HepG2 (cell line): ENCODE measurements at regions not wholly inside any gene's neighbourhood (a gene's known extent, or its start where the extent isn't known, plus 50 kb on each side); places are given as distances from the start of the nearest gene placed in this dataset.

Experiments used
- ATAC-seq: fragments of 200-7000 bp; cut with Tn5 transposase; 3 replicates; pipeline ENCODE4 v1.9.1; 2020; ENCODE audit warnings: mild to moderate bottlenecking, moderate library complexity
- BruUV-seq: library from RNA; stranded (reverse); fragments of 400-500 nt; replicated peaks from 2 replicates; lab custom pipeline; 2021; lab: Mats Ljungman, UMichigan
- CTCF ChIA-PET: fragments of 300-600 bp; formaldehyde crosslinking; extraction: SDS; loops from one replicate; lab custom pipeline; 2021; ENCODE audit warnings: low total read pairs, inconsistent platforms, low intra/inter-chr PET ratio; lab: Yijun Ruan, JAX
- POLR2A ChIA-PET: fragments of 350-600 bp; sonication (Branson Sonifier 250); formaldehyde crosslinking; loops from one replicate; lab custom pipeline; 2020; ENCODE audit warnings: antibody characterized with exemption, inconsistent platforms; lab: Yijun Ruan, JAX
- DNase-seq: peaks from one replicate; pipeline ENCODE4 v3.0.0-alpha.2; 2015; ENCODE audit warnings: low spot score
- FAIRE-seq: peaks from 3 replicates; lab custom pipeline; 2011; peaks lifted over from hg19 to GRCh38; lab: Jason Lieb, UNC
- H2AFZ ChIP-seq: one replicate; pipeline ENCODE4 v1.6.1; 2011; ENCODE audit warnings: low read length, inconsistent platforms
- H3K27ac ChIP-seq: fragments of 300-600 bp; 3 replicates; pipeline ENCODE4 v1.8.0; 2011; ENCODE audit warnings: mixed run types, mild to moderate bottlenecking, mixed read lengths, low read length, inconsistent platforms; ENCODE audit not compliant: insufficient read depth; ENCODE audit errors: extremely low read length
- H3K27me3 ChIP-seq, 2 experiments: fragments of 200-600 bp in 1 of 2; 2 replicates in 1 of 2; 3 replicates in 1 of 2; pipeline versions ENCODE4 v1.6.0 to v1.8.0; 2011; ENCODE audit warnings: low read length in 2 of 2, mild to moderate bottlenecking in 2 of 2, moderate library complexity in 2 of 2, inconsistent platforms in 1 of 2; ENCODE audit not compliant: insufficient read depth in 2 of 2, control insufficient read depth in 1 of 2
- H3K36me3 ChIP-seq, 2 experiments: fragments of 200-600 bp in 1 of 2; replicated peaks in 1 of 2; 2 replicates in 1 of 2; 3 replicates in 1 of 2; pipeline versions ENCODE4 v1.5.1 to v1.8.0; 2011; ENCODE audit warnings: low read length in 2 of 2, inconsistent platforms in 1 of 2; ENCODE audit not compliant: insufficient read depth in 2 of 2, control insufficient read depth in 1 of 2
- H3K4me1 ChIP-seq: 2 replicates; pipeline ENCODE4 v1.5.1; 2012; ENCODE audit warnings: low read length, inconsistent platforms; ENCODE audit not compliant: insufficient read depth
- H3K4me2 ChIP-seq: 2 replicates; pipeline ENCODE4 v1.6.0; 2011; ENCODE audit warnings: low read depth, low read length, inconsistent platforms
- H3K4me3 ChIP-seq, 3 experiments: fragments of 200-600 bp in 1 of 3; sonication (generic), shearing (Covaris generic) in 1 of 3; replicated peaks in 1 of 3; 2 replicates each; pipeline ENCODE4 v1.5.1; 2011 to 2016; ENCODE audit warnings: low read length in 3 of 3, inconsistent platforms in 2 of 3, low read depth in 2 of 3, mild to moderate bottlenecking in 2 of 3, control low read depth in 1 of 3, mixed read lengths in 1 of 3; ENCODE audit not compliant: insufficient read depth in 1 of 3
- H3K79me2 ChIP-seq: one replicate; pipeline ENCODE4 v1.6.1; 2011; ENCODE audit warnings: low read length, inconsistent platforms; ENCODE audit not compliant: insufficient read depth
- H3K9ac ChIP-seq: 2 replicates; pipeline ENCODE4 v1.6.0; 2011; ENCODE audit warnings: mild to moderate bottlenecking, low read depth, low read length, inconsistent platforms; ENCODE audit not compliant: insufficient read depth
- H3K9me3 ChIP-seq: 2 replicates; pipeline ENCODE4 v1.5.1; 2012; ENCODE audit warnings: mild to moderate bottlenecking, low read length
- H4K20me1 ChIP-seq: 2 replicates; pipeline ENCODE4 v1.6.0; 2011; ENCODE audit warnings: inconsistent platforms, mild to moderate bottlenecking, low read length, moderate library complexity; ENCODE audit not compliant: insufficient read depth
- CEBPB ChIP-seq: IDR thresholded peaks from 2 replicates; pipeline ENCODE4 v1.6.1; 2011; ENCODE audit warnings: low read depth, low read length, improper control_type of control experiment, borderline replicate concordance
- CEBPG ChIP-seq: IDR thresholded peaks from 2 replicates; pipeline ENCODE4 v1.6.1; 2016
- ETV6 ChIP-seq: sonication (generic); formaldehyde crosslinking; conservative IDR thresholded peaks from 2 replicates; pipeline ENCODE4 v1.4.0; 2020; ENCODE audit warnings: missing genetic modification reagents
- HNF4G ChIP-seq, 2 experiments: sonication (generic) in 1 of 2; formaldehyde crosslinking in 1 of 2; IDR thresholded peaks; 2 replicates each; pipeline versions ENCODE4 v1.4.0 to v1.6.1; 2011 to 2020; ENCODE audit warnings: borderline replicate concordance in 2 of 2, low read depth in 2 of 2, mild to moderate bottlenecking in 2 of 2, low read length in 1 of 2, missing genetic modification reagents in 1 of 2, moderate library complexity in 1 of 2
- NAIF1 ChIP-seq: sonication (generic); formaldehyde crosslinking; IDR thresholded peaks from 2 replicates; pipeline ENCODE4 v1.5.0; 2020; ENCODE audit warnings: mild to moderate bottlenecking, missing genetic modification reagents, borderline replicate concordance
- TOE1 ChIP-seq: sonication (generic); formaldehyde crosslinking; IDR thresholded peaks from 2 replicates; pipeline ENCODE4 v1.4.0; 2020; ENCODE audit warnings: mild to moderate bottlenecking, missing genetic modification reagents
- TRIM24 ChIP-seq: sonication (generic); formaldehyde crosslinking; IDR thresholded peaks from 2 replicates; pipeline ENCODE4 v1.8.0; 2022; ENCODE audit warnings: mild to moderate bottlenecking, missing genetic modification reagents
- ZBTB38 ChIP-seq: sonication (generic); formaldehyde crosslinking; IDR thresholded peaks from 2 replicates; pipeline ENCODE4 v1.5.1; 2020; ENCODE audit warnings: mild to moderate bottlenecking, missing genetic modification reagents
- ZNF326 ChIP-seq: sonication (generic); formaldehyde crosslinking; IDR thresholded peaks from 2 replicates; pipeline ENCODE4 v1.4.0; 2020; ENCODE audit warnings: missing genetic modification reagents, borderline replicate concordance
- ZNF605 ChIP-seq: sonication (generic); formaldehyde crosslinking; IDR thresholded peaks from 2 replicates; pipeline ENCODE4 v1.8.0; 2022; ENCODE audit warnings: mild to moderate bottlenecking, missing genetic modification reagents
- ZNF629 ChIP-seq: sonication (generic); formaldehyde crosslinking; conservative IDR thresholded peaks from 2 replicates; pipeline ENCODE4 v1.5.0; 2020; ENCODE audit warnings: missing genetic modification reagents
- ZNF672 ChIP-seq: sonication (generic); formaldehyde crosslinking; IDR thresholded peaks from 2 replicates; pipeline ENCODE4 v1.8.1; 2022; ENCODE audit warnings: missing genetic modification reagents
- WGBS: methylation state at CpG from one replicate; pipeline ENCODE4 v1.1.6; 2017; ENCODE audit warnings: low lambda C conversion rate; 5-methylcytosine and 5-hydroxymethylcytosine counted together
- in situ Hi-C: cut with HindIII; loops from 2 replicates; pipeline ENCODE4 v1.10.0; 2017; ENCODE audit warnings: low pct_unique_long_range_greater_than_20kb; ENCODE audit not compliant: extremely low pct_ligation_motif_present
- intact Hi-C: fragments of 100-400 bp; cut with micrococcal nuclease; formaldehyde crosslinking; loops from one replicate; pipeline ENCODE4 v1.10.0; 2022; ENCODE audit not compliant: unreplicated experiment
- TF ChIP-seq, protein P1 (sequence below): sonication (generic); formaldehyde crosslinking; IDR thresholded peaks from 2 replicates; pipeline ENCODE4 v1.4.0; 2020; ENCODE audit warnings: missing genetic modification reagents, borderline replicate concordance
- TF ChIP-seq, protein P2 (sequence below), 2 experiments: fragments of 450-650 bp in 1 of 2; sonication (generic) in 1 of 2; formaldehyde crosslinking; IDR thresholded peaks; 2 replicates each; pipeline versions ENCODE4 v1.5.0 to v1.8.0; 2020 to 2022; ENCODE audit warnings: mild to moderate bottlenecking in 1 of 2, missing genetic modification reagents in 1 of 2
- TF ChIP-seq, protein P3 (sequence below): sonication (generic); formaldehyde crosslinking; IDR thresholded peaks from 2 replicates; pipeline ENCODE4 v1.5.0; 2020; ENCODE audit warnings: mild to moderate bottlenecking, missing genetic modification reagents, moderate library complexity
- TF ChIP-seq, protein P4 (sequence below): sonication (generic); formaldehyde crosslinking; IDR thresholded peaks from 2 replicates; pipeline ENCODE4 v1.8.0; 2022; ENCODE audit warnings: mild to moderate bottlenecking, missing genetic modification reagents, moderate library complexity

DNA sequence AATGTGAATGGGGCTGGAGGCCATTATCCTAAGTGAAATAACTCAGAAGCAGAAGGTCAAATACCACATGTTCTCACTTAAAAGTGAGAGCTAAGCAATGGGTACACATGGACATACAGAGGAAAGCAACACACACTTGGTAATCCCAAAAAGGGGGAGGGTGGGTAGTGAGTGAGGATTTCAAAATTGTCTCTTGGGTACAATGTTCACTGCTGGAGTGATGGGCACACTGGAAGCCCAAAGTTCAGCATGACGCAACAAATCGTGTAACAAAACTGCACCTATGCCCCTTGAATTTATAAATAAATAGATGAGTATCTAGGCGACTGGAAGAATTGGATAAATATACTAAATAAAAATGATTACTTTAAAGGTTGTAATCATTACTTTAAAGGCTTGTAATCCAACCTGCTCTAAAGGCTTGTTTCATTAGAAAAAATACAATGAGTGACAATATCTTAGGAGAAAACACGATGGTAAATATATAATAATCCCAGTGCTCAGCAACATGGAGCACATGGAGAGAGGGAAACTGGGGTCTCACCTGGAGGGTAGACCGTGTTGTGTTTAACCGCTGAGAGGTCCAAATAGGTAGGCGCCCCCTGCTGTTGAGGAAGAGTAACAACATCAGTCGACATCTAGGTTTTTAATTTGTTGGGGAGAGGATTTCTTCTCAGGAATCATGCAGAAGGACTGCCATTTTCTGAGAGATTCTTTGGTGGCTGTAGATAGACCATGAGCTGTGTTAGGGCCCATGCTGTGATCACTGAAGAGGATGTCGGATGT is 78.5 kb upstream of the ROBO1 start:
- Histone ChIP-seq H3K4me3 (no peak overlapping the region), H4K20me1 (no peaks in the 10 kb centered on the region), H3K79me2 (no peaks in the 10 kb centered on the region), H3K4me2 (no peak overlapping the region), H3K9me3 (no peaks in the 10 kb centered on the region), H3K4me1 (no peaks in the 10 kb centered on the region), H3K27me3 (no peaks in the 10 kb centered on the region), H3K27ac (no peak overlapping the region), H3K9ac (no peak overlapping the region), H2AFZ (no peak overlapping the region), H3K36me3 (no peaks in the 10 kb centered on the region)
- intact Hi-C loops (no loop called here), in situ Hi-C loops (no loop called here)
- CTCF ChIA-PET: interaction anchor here (1.1 kb wide), 1 partner anchor 325 kb away, joined by 3 read pairs; no protein-coding TSS in a partner anchor
- ATAC-seq (peak; percentile 49), DNase-seq (peak; percentile 34), FAIRE-seq (no peak)
- 24% methylated on average over 8 of the region's 9 CpGs for WGBS
- BruUV-seq: no TSS peak
- POLR2A ChIA-PET: no interaction called here
- TF ChIP-seq CEBPG (CRISPR knock-in tag) (0 out of 2 replicates have a peak, but pooled peaks have one; percentile 48), ZNF672 (CRISPR knock-in tag) (no peak), CEBPB (peak; percentile 84), HNF4G (IDR thresholded peaks at IDR 0.05; ENCODE audit: borderline replicate concordance, low read depth, low read length) (peak; percentile 46; the same call in 1 of the 2 replicates), HNF4G (CRISPR knock-in tag; IDR thresholded peaks at IDR 0.05; ENCODE audit: borderline replicate concordance, low read depth) (no peak), TRIM24 (CRISPR knock-in tag) (0 out of 2 replicates have a peak, but pooled peaks have one; percentile 21), ZNF605 (CRISPR knock-in tag) (no peak), ZBTB38 (CRISPR knock-in tag) (no peak), ZNF629 (CRISPR knock-in tag) (peak; percentile 62), TOE1 (CRISPR knock-in tag) (no peak), ZNF326 (no peak), NAIF1 (no peak), ETV6 (no peak)
- TF ChIP-seq, protein P1, sequence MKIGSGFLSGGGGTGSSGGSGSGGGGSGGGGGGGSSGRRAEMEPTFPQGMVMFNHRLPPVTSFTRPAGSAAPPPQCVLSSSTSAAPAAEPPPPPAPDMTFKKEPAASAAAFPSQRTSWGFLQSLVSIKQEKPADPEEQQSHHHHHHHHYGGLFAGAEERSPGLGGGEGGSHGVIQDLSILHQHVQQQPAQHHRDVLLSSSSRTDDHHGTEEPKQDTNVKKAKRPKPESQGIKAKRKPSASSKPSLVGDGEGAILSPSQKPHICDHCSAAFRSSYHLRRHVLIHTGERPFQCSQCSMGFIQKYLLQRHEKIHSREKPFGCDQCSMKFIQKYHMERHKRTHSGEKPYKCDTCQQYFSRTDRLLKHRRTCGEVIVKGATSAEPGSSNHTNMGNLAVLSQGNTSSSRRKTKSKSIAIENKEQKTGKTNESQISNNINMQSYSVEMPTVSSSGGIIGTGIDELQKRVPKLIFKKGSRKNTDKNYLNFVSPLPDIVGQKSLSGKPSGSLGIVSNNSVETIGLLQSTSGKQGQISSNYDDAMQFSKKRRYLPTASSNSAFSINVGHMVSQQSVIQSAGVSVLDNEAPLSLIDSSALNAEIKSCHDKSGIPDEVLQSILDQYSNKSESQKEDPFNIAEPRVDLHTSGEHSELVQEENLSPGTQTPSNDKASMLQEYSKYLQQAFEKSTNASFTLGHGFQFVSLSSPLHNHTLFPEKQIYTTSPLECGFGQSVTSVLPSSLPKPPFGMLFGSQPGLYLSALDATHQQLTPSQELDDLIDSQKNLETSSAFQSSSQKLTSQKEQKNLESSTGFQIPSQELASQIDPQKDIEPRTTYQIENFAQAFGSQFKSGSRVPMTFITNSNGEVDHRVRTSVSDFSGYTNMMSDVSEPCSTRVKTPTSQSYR (CRISPR knock-in tag): 0 out of 2 replicates have a peak, but pooled peaks have one; percentile 39
- TF ChIP-seq, protein P2, sequence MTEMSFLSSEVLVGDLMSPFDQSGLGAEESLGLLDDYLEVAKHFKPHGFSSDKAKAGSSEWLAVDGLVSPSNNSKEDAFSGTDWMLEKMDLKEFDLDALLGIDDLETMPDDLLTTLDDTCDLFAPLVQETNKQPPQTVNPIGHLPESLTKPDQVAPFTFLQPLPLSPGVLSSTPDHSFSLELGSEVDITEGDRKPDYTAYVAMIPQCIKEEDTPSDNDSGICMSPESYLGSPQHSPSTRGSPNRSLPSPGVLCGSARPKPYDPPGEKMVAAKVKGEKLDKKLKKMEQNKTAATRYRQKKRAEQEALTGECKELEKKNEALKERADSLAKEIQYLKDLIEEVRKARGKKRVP (CRISPR knock-in tag; IDR thresholded peaks at IDR 0.05): 0 out of 4 replicates have a peak, but pooled peaks of 1 of the 2 experiments have one; percentile 42
- TF ChIP-seq, protein P3, sequence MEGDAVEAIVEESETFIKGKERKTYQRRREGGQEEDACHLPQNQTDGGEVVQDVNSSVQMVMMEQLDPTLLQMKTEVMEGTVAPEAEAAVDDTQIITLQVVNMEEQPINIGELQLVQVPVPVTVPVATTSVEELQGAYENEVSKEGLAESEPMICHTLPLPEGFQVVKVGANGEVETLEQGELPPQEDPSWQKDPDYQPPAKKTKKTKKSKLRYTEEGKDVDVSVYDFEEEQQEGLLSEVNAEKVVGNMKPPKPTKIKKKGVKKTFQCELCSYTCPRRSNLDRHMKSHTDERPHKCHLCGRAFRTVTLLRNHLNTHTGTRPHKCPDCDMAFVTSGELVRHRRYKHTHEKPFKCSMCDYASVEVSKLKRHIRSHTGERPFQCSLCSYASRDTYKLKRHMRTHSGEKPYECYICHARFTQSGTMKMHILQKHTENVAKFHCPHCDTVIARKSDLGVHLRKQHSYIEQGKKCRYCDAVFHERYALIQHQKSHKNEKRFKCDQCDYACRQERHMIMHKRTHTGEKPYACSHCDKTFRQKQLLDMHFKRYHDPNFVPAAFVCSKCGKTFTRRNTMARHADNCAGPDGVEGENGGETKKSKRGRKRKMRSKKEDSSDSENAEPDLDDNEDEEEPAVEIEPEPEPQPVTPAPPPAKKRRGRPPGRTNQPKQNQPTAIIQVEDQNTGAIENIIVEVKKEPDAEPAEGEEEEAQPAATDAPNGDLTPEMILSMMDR (CRISPR knock-in tag): peak; percentile 36
- TF ChIP-seq, protein P4, sequence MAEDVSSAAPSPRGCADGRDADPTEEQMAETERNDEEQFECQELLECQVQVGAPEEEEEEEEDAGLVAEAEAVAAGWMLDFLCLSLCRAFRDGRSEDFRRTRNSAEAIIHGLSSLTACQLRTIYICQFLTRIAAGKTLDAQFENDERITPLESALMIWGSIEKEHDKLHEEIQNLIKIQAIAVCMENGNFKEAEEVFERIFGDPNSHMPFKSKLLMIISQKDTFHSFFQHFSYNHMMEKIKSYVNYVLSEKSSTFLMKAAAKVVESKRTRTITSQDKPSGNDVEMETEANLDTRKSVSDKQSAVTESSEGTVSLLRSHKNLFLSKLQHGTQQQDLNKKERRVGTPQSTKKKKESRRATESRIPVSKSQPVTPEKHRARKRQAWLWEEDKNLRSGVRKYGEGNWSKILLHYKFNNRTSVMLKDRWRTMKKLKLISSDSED (CRISPR knock-in tag): no peak
